Spleen (tissue), 11 donors: ENCODE measurements at regions not wholly inside any gene's neighbourhood (a gene's known extent, or its start where the extent isn't known, plus 50 kb on each side); places are given as distances from the start of the nearest gene placed in this dataset.

Experiments used
- DNase-seq: peaks from one replicate; pipeline ENCODE4 v3.0.0-alpha.2; 2020
- H3K27ac ChIP-seq, 8 donors: fragments of 200-600 bp; sonication (generic) in 7 of 8; 1 replicate in 4 of 8; 2 replicates in 4 of 8; pipeline versions ENCODE4 v1.5.0 to v1.8.0; 2016 to 2021; ENCODE audit warnings: inconsistent platforms in 4 of 8, mild to moderate bottlenecking in 4 of 8, moderate library complexity in 1 of 8
- H3K27me3 ChIP-seq, 7 donors: fragments of 200-600 bp; sonication (generic) in 6 of 7; replicated peaks in 1 of 7; 1 replicate in 4 of 7; 2 replicates in 3 of 7; pipeline versions ENCODE4 v1.5.0 to v1.8.0; 2016 to 2021; ENCODE audit warnings: inconsistent platforms in 3 of 7, mild to moderate bottlenecking in 1 of 7
- H3K36me3 ChIP-seq, 6 donors: fragments of 200-600 bp; sonication (generic) in 5 of 6; 1 replicate in 4 of 6; 2 replicates in 2 of 6; pipeline versions ENCODE4 v1.5.0 to v1.8.0; 2016 to 2021; ENCODE audit warnings: inconsistent platforms in 2 of 6
- H3K4me1 ChIP-seq, 6 donors: fragments of 200-600 bp; sonication (generic) in 5 of 6; 1 replicate in 3 of 6; 2 replicates in 3 of 6; pipeline versions ENCODE4 v1.5.0 to v1.8.0; 2016 to 2021; ENCODE audit warnings: inconsistent platforms in 3 of 6
- H3K4me3 ChIP-seq, 8 donors: fragments of 200-600 bp; sonication (generic) in 7 of 8; 1 replicate in 4 of 8; 2 replicates in 4 of 8; pipeline versions ENCODE4 v1.5.0 to v1.8.0; 2016 to 2021; ENCODE audit warnings: inconsistent platforms in 4 of 8, mild to moderate bottlenecking in 4 of 8, moderate library complexity in 2 of 8
- H3K9me3 ChIP-seq, 8 donors: fragments of 200-600 bp; sonication (generic) in 7 of 8; 1 replicate in 4 of 8; 2 replicates in 4 of 8; pipeline versions ENCODE4 v1.5.0 to v1.8.0; 2016 to 2021; ENCODE audit warnings: inconsistent platforms in 4 of 8
- CTCF ChIP-seq, 11 experiments: fragments of 200-600 bp in 7 of 11; fragments of 450-650 bp in 4 of 11; sonication (generic) in 4 of 11; IDR thresholded peaks in 8 of 11; conservative IDR thresholded peaks in 3 of 11; 1 replicate in 7 of 11; 2 replicates in 4 of 11; pipeline versions ENCODE4 v1.4.0 to v1.8.0; 2016 to 2021; ENCODE audit warnings: antibody characterized with exemption in 11 of 11, inconsistent platforms in 4 of 11, mild to moderate bottlenecking in 1 of 11
- POLR2A ChIP-seq, 3 donors: fragments of 450-650 bp; IDR thresholded peaks; one replicate each; pipeline ENCODE4 v1.5.1; 2017; ENCODE audit warnings: antibody characterized with exemption in 3 of 3, mild to moderate bottlenecking in 1 of 3
- POLR2AphosphoS5 ChIP-seq, 3 donors: sonication (generic); formaldehyde crosslinking; IDR thresholded peaks; one replicate each; pipeline ENCODE4 v1.5.1; 2017; ENCODE audit warnings: antibody characterized with exemption in 3 of 3
- WGBS, 5 donors: extraction: QIAGEN DNeasy Blood & Tissue Kit in 3 of 5; methylation state at CpG; one replicate each; pipeline versions ENCODE4 v1.1.5 to v1.1.7; 2013 to 2018; 5-methylcytosine and 5-hydroxymethylcytosine counted together
- intact Hi-C: fragments of 100-400 bp; cut with DNase I; formaldehyde crosslinking; loops from one replicate; pipeline ENCODE4 v1.15.0; 2023; ENCODE audit warnings: low total_unique reads
- donor health status: healthy with polysubstance abuse.
- donor health status: DM: no; HTN: no; CAD: no; lungs with moderate emphysema.
- donor health status: DM: no; HTN: no; CAD: no.
- donor health status: Bipolar disorder and iron deficiency.
- donor health status: healthy.
- donor health status: DM: no; HTN: no; CAD: no.
- donor health status: DM: yes; HTN: yes; CAD: no.

- Histone ChIP-seq H3K36me3 (no peaks in the 10 kb centered on the region), H3K27ac (no peak overlapping the region), H3K9me3 (peaks cover 0 to 14% (median 2%) of the 10 kb centered on the region in 8 donors), H3K4me3 (no peak overlapping the region), H3K27me3 (no peaks in the 10 kb centered on the region), H3K4me1 (no peaks in the 10 kb centered on the region)
- no peak for DNase-seq
- intact Hi-C loops = no loop called here
- TF ChIP-seq CTCF (IDR thresholded peaks at IDR 0.05 in 8 of 11, conservative IDR thresholded peaks at IDR 0.05 in 3 of 11) (no peak), POLR2AphosphoS5 (IDR thresholded peaks at IDR 0.05) (no peak)
- 68 to 79% (median 76%) methylated on average over 8 of the region's 8 CpGs for WGBS, 5 donors
These were observed 272.7 kb downstream of the KLF6 start for GRCh38 chr10:3512263-3512662.

- intact Hi-C loops = no loop called here
- Histone ChIP-seq H3K9me3 (peaks cover 0 to 10% (median 2%) of the 10 kb centered on the region in 8 donors), H3K4me1 (no peaks in the 10 kb centered on the region), H3K36me3 (no peaks in the 10 kb centered on the region), H3K4me3 (no peak overlapping the region), H3K27me3 (no peaks in the 10 kb centered on the region), H3K27ac (no peak overlapping the region)
- WGBS, 5 donors = 74 to 86% (median 82%) methylated on average over 5 of the region's 5 CpGs
- DNase-seq = no peak
- TF ChIP-seq POLR2AphosphoS5 (IDR thresholded peaks at IDR 0.05) (no peak), POLR2A (IDR thresholded peaks at IDR 0.05) (no peak), CTCF (IDR thresholded peaks at IDR 0.05 in 8 of 11, conservative IDR thresholded peaks at IDR 0.05 in 3 of 11) (no peak)
These were observed 273.5 kb downstream of the KLF6 start for GRCh38 chr10:3511483-3511882.

DNA sequence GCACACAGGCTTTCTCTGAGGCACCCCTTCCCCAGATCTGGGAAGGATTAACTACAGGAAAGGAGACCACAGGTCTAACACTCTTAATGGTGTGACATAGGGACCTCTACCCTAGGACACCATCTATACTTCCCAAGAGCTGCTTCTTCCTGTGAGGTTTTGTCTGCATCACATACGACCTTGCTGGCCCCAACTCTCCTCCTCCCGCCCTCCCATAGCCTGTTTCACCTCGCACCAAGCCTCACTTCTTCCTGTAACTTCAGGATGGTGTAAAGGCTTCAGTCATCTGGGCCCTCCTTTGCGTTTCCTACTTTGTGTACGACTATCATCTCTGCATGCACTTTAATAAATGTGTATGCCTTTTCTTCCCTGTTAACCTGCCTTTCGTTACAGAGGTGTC lies 274.3 kb downstream of the KLF6 start:
- TF ChIP-seq CTCF (IDR thresholded peaks at IDR 0.05 in 8 of 11, conservative IDR thresholded peaks at IDR 0.05 in 3 of 11) = no peak
- no peak for TF ChIP-seq POLR2A (IDR thresholded peaks at IDR 0.05)
- TF ChIP-seq POLR2AphosphoS5 (IDR thresholded peaks at IDR 0.05) = no peak
- WGBS, 5 donors = 65 to 77% (median 68%) methylated on average over 6 of the region's 6 CpGs
- Histone ChIP-seq H3K9me3 (peaks cover 0 to 10% (median 2%) of the 10 kb centered on the region in 8 donors), H3K4me1 (no peaks in the 10 kb centered on the region), H3K27me3 (no peaks in the 10 kb centered on the region), H3K27ac (no peak overlapping the region), H3K36me3 (no peaks in the 10 kb centered on the region), H3K4me3 (no peak overlapping the region)
- intact Hi-C loops = no loop called here
- no peak for DNase-seq

GRCh38 chr10:3509355-3509754 lies 275.7 kb downstream of the KLF6 start:
- H3K4me3 ChIP-seq = no peak overlapping the region
- H3K4me1 ChIP-seq = no peaks in the 10 kb centered on the region
- no peak overlapping the region for H3K27ac ChIP-seq
- no peaks in the 10 kb centered on the region for H3K27me3 ChIP-seq
- no peaks in the 10 kb centered on the region for H3K36me3 ChIP-seq
- DNase-seq = no peak
- intact Hi-C loops = no loop called here
- 80 to 86% (median 82%) methylated on average over 3 of the region's 3 CpGs for WGBS, 5 donors
- TF ChIP-seq POLR2AphosphoS5 (IDR thresholded peaks at IDR 0.05) (no peak), POLR2A (IDR thresholded peaks at IDR 0.05) (no peak), CTCF (IDR thresholded peaks at IDR 0.05 in 8 of 11, conservative IDR thresholded peaks at IDR 0.05 in 3 of 11) (no peak)
- H3K9me3 ChIP-seq = peaks cover 0 to 10% (median 2%) of the 10 kb centered on the region in 8 donors
